A549 (cell line): ENCODE measurements at regions not wholly inside any gene's neighbourhood (a gene's known extent, or its start where the extent isn't known, plus 50 kb on each side); places are given as distances from the start of the nearest gene placed in this dataset.

Experiments used
- ATAC-seq, 2 experiments: fragments of 200-7000 bp in 1 of 2; fragments of >200 bp in 1 of 2; cut with Nextera tagmentation in 1 of 2; cut with Tn5 transposase in 1 of 2; 3 replicates each; pipeline versions ENCODE4 v1.8.0 to v1.9.1; 2018 to 2020; ENCODE audit warnings: mild to moderate bottlenecking in 1 of 2, moderate library complexity in 1 of 2
- CTCF ChIA-PET: fragments of 300-600 bp; sonication (Branson Sonifier 250); formaldehyde crosslinking; extraction: SDS; loops from one replicate; lab custom pipeline; 2021; ENCODE audit warnings: antibody characterized with exemption, inconsistent platforms; lab: Yijun Ruan, JAX
- POLR2A ChIA-PET: fragments of 350-600 bp; formaldehyde crosslinking; extraction: SDS; loops from one replicate; lab custom pipeline; 2021; ENCODE audit warnings: antibody characterized with exemption, inconsistent platforms; lab: Yijun Ruan, JAX
- DNase-seq, 2 experiments: peaks; one replicate each; pipeline versions ENCODE4 v3.0.0 to v3.0.0-alpha.2; 2011 to 2016; ENCODE audit warnings: low read depth in 1 of 2, low spot score in 1 of 2
- FAIRE-seq: peaks from 2 replicates; lab custom pipeline; 2011; peaks lifted over from hg19 to GRCh38; lab: Jason Lieb, UNC
- H3K27ac ChIP-seq, 2 experiments: fragments of >200 bp; sonication (Bioruptor Twin); formaldehyde crosslinking; 3 replicates each; pipeline ENCODE4 v1.5.1; 2016 to 2017
- H3K4me1 ChIP-seq: fragments of >200 bp; sonication (Bioruptor Twin); formaldehyde crosslinking; 3 replicates; pipeline ENCODE4 v1.6.1; 2016
- H3K4me2 ChIP-seq: fragments of >200 bp; sonication (Bioruptor Twin); formaldehyde crosslinking; 3 replicates; pipeline ENCODE4 v1.6.1; 2016
- H3K4me3 ChIP-seq: fragments of >200 bp; sonication (Bioruptor Twin); formaldehyde crosslinking; 3 replicates; pipeline ENCODE4 v1.5.1; 2016
- H3K9me3 ChIP-seq: fragments of >200 bp; sonication (Bioruptor Twin); formaldehyde crosslinking; 3 replicates; pipeline ENCODE4 v1.6.1; 2016
- ATOH8 ChIP-seq: fragments of 250-450 bp; sonication (Bioruptor Pico); IDR thresholded peaks from 2 replicates; pipeline ENCODE4 v1.5.0; 2020; ENCODE audit warnings: low read depth, mild to moderate bottlenecking, moderate library complexity
- BCL3 ChIP-seq: fragments of >200 bp; sonication (Bioruptor Twin); formaldehyde crosslinking; IDR thresholded peaks from 3 replicates; pipeline ENCODE4 v1.6.1; 2016
- BHLHE40 ChIP-seq: IDR thresholded peaks from 2 replicates; pipeline ENCODE4 v1.6.1; 2012; ENCODE audit warnings: low read depth, low read length, inconsistent platforms
- CHD4 ChIP-seq: fragments of 200-600 bp; sonication (generic); IDR thresholded peaks from 2 replicates; pipeline ENCODE4 v1.6.1; 2016; ENCODE audit warnings: antibody characterized with exemption, mild to moderate bottlenecking, borderline replicate concordance
- EHMT2 ChIP-seq: fragments of 200-600 bp; sonication (generic); IDR thresholded peaks from 2 replicates; pipeline ENCODE4 v1.6.1; 2016; ENCODE audit warnings: antibody characterized with exemption, low read depth, mild to moderate bottlenecking, moderate library complexity
- ELK1 ChIP-seq: fragments of 150-350 bp; IDR thresholded peaks from 2 replicates; pipeline ENCODE4 v1.6.1; 2014; ENCODE audit warnings: low read depth, mild to moderate bottlenecking, low read length
- EP300 ChIP-seq, 2 experiments: fragments of >200 bp; sonication (Bioruptor Twin); formaldehyde crosslinking; IDR thresholded peaks; 2 replicates in 1 of 2; 3 replicates in 1 of 2; pipeline ENCODE4 v1.6.1; 2016 to 2017
- ESRRA ChIP-seq: fragments of 150-350 bp; IDR thresholded peaks from 2 replicates; pipeline ENCODE4 v1.6.1; 2014; ENCODE audit warnings: mild to moderate bottlenecking, low read length, borderline replicate concordance
- HES2 ChIP-seq: fragments of >200 bp; sonication (Bioruptor Twin); formaldehyde crosslinking; IDR thresholded peaks from 2 replicates; pipeline ENCODE4 v1.6.1; 2016
- HOXA7 ChIP-seq: fragments of 250-450 bp; sonication (Bioruptor Pico); IDR thresholded peaks from 2 replicates; pipeline ENCODE4 v1.5.0; 2020; ENCODE audit warnings: mild to moderate bottlenecking, moderate library complexity
- KDM5A ChIP-seq: fragments of 200-600 bp; sonication (generic); IDR thresholded peaks from 2 replicates; pipeline ENCODE4 v1.6.1; 2016; ENCODE audit warnings: antibody characterized with exemption, mild to moderate bottlenecking
- MAFK ChIP-seq: fragments of 450-650 bp; IDR thresholded peaks from 2 replicates; pipeline ENCODE4 v1.6.1; 2014; ENCODE audit not compliant: partially characterized antibody
- MAZ ChIP-seq: fragments of 150-350 bp; IDR thresholded peaks from 2 replicates; pipeline ENCODE4 v1.6.1; 2014; ENCODE audit warnings: antibody characterized with exemption, low read depth, low read length, borderline replicate concordance
- NPAS2 ChIP-seq: fragments of 250-450 bp; sonication (Bioruptor Pico); IDR thresholded peaks from 2 replicates; pipeline ENCODE4 v1.8.0; 2022; ENCODE audit warnings: mild to moderate bottlenecking, moderate library complexity, borderline replicate concordance
- POLR2A ChIP-seq: IDR thresholded peaks from 2 replicates; pipeline ENCODE4 v1.6.1; 2012; ENCODE audit warnings: mild to moderate bottlenecking, low read length
- TP53 ChIP-seq: fragments of 250-450 bp; sonication (Bioruptor Pico); IDR thresholded peaks from 2 replicates; pipeline ENCODE4 v1.5.0; 2021; ENCODE audit warnings: mild to moderate bottlenecking, moderate library complexity
- WGBS: methylation state at CpG from one replicate; pipeline ENCODE4 v1.1.6; 2017; ENCODE audit errors: missing lambda C conversion rate; 5-methylcytosine and 5-hydroxymethylcytosine counted together
- TF ChIP-seq, protein P1 (sequence below): IDR thresholded peaks from 2 replicates; pipeline ENCODE4 v1.6.1; 2012
- TF ChIP-seq, protein P2 (sequence below): fragments of 200-600 bp; sonication (generic); IDR thresholded peaks from 2 replicates; pipeline ENCODE4 v1.6.1; 2016; ENCODE audit warnings: antibody characterized with exemption, mild to moderate bottlenecking, moderate library complexity

GRCh38 chr5:5688925-5689310 lies 266.4 kb downstream of the ICE1 start:
- Histone ChIP-seq H3K4me3 (no peak overlapping the region), H3K27ac (no peak overlapping the region), H3K9me3 (no peaks in the 10 kb centered on the region), H3K4me2 (no peak overlapping the region), H3K4me1 (no peaks in the 10 kb centered on the region)
- FAIRE-seq (no peak), DNase-seq (no peak), ATAC-seq (no peak)
- no peak for TF ChIP-seq HOXA7 (CRISPR knock-in tag)
- TF ChIP-seq, protein P1, sequence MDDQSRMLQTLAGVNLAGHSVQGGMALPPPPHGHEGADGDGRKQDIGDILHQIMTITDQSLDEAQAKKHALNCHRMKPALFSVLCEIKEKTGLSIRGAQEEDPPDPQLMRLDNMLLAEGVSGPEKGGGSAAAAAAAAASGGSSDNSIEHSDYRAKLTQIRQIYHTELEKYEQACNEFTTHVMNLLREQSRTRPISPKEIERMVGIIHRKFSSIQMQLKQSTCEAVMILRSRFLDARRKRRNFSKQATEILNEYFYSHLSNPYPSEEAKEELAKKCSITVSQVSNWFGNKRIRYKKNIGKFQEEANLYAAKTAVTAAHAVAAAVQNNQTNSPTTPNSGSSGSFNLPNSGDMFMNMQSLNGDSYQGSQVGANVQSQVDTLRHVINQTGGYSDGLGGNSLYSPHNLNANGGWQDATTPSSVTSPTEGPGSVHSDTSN, result no peak
- TF ChIP-seq CHD4, result no peak
- no peak for TF ChIP-seq MAFK
- no peak for TF ChIP-seq KDM5A
- TF ChIP-seq TP53 (CRISPR knock-in tag), result no peak
- TF ChIP-seq NPAS2 (CRISPR knock-in tag), result no peak
- no peak for TF ChIP-seq EHMT2
- TF ChIP-seq ELK1, result no peak
- no peak for TF ChIP-seq BHLHE40
- ChIA-PET POLR2A (no interaction called here), CTCF (interaction anchor here (1.0 kb wide), 1 partner anchor 11 kb away, joined by 5 read pairs; no protein-coding TSS in a partner anchor)
- WGBS, result 0% methylated on average over 2 of the region's 2 CpGs

DNA sequence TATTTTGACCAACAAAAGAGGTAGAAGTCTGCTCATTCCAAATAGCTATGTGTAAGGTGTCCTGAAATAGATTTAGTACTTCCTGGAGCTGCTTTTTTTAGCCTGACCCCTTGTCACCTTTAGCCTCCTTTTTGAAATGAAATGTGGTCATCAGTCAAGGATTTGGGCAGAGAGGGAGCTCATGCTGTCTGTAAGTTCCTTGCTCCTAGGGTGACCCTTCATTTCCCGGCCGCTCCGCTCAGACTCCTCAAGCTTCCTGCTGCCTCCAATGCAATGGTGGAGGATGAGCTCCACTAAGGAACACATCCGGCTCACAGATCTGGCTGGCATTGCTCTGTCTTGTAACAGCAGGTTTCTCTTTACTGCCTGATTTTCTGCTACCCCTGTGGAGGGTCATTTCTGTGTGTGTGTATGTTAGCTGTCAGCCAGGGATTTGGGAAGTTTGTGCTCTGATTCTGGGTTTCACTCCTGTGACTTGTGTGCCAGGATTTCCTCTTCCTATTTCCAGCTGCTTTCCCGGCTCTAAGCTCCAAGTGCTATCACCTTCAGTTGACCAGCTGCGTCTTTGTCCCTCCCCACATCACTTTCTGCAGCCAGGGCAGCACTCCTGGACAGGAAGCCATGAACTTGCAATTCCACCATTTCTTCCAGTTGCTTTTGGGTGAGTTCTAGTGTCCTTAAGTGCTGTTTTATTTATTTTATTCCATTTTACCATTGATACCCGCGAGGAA lies 265.9 kb downstream of the ICE1 start:
- no peaks in the 10 kb centered on the region for H3K9me3 ChIP-seq
- FAIRE-seq, result no peak
- CTCF ChIA-PET, result no interaction called here
- no peak overlapping the region for H3K4me3 ChIP-seq
- POLR2A ChIA-PET, result no interaction called here
- no peak for ATAC-seq
- H3K27ac ChIP-seq, result no peak overlapping the region
- TF ChIP-seq EP300 (IDR thresholded peaks at IDR 0.05) (no peak), HES2 (no peak), ELK1 (no peak)
- TF ChIP-seq, all 56 proteins: peak for 0
- Histone ChIP-seq H3K4me1 (no peaks in the 10 kb centered on the region), H3K4me2 (no peak overlapping the region)
- WGBS, result 29% methylated on average over 8 of the region's 8 CpGs
- DNase-seq, result no peak

DNA sequence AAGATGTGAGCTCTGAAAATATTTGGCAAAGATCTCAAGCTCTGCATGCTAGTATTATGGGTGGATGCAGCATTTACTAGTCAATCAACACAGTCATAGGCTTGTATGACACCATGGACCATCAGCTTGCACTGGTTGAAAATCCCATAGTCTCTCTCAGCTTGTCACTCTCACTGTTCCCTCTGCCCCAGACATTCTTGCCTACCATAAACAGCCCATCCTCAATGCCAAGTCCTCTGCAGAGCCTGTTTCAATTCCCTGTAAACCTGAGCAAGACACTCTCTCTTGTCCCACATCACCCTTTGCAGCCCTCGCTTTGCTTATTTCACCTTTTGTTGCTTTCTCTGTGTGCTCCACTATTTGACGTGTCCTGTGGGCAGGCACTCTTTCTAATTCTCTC lies 264.6 kb downstream of the ICE1 start:
- no peaks in the 10 kb centered on the region for H3K4me1 ChIP-seq
- no peak overlapping the region for H3K4me2 ChIP-seq
- ATAC-seq, result no peak
- H3K4me3 ChIP-seq, result no peak overlapping the region
- DNase-seq, result no peak
- H3K27ac ChIP-seq, result no peak overlapping the region
- CTCF ChIA-PET, result interaction anchor here (1.0 kb wide), 1 partner anchor 9 kb away, joined by 3 read pairs; no protein-coding TSS in a partner anchor
- WGBS, result 6% methylated on average over 2 of the region's 2 CpGs
- TF ChIP-seq BCL3, result no peak
- TF ChIP-seq ESRRA, result no peak
- TF ChIP-seq POLR2A, result no peak
- TF ChIP-seq, protein P2, sequence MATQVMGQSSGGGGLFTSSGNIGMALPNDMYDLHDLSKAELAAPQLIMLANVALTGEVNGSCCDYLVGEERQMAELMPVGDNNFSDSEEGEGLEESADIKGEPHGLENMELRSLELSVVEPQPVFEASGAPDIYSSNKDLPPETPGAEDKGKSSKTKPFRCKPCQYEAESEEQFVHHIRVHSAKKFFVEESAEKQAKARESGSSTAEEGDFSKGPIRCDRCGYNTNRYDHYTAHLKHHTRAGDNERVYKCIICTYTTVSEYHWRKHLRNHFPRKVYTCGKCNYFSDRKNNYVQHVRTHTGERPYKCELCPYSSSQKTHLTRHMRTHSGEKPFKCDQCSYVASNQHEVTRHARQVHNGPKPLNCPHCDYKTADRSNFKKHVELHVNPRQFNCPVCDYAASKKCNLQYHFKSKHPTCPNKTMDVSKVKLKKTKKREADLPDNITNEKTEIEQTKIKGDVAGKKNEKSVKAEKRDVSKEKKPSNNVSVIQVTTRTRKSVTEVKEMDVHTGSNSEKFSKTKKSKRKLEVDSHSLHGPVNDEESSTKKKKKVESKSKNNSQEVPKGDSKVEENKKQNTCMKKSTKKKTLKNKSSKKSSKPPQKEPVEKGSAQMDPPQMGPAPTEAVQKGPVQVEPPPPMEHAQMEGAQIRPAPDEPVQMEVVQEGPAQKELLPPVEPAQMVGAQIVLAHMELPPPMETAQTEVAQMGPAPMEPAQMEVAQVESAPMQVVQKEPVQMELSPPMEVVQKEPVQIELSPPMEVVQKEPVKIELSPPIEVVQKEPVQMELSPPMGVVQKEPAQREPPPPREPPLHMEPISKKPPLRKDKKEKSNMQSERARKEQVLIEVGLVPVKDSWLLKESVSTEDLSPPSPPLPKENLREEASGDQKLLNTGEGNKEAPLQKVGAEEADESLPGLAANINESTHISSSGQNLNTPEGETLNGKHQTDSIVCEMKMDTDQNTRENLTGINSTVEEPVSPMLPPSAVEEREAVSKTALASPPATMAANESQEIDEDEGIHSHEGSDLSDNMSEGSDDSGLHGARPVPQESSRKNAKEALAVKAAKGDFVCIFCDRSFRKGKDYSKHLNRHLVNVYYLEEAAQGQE, result no peak
- TF ChIP-seq MAZ, result no peak
- TF ChIP-seq ATOH8, result no peak
- no peak for TF ChIP-seq NPAS2 (CRISPR knock-in tag)
- POLR2A ChIA-PET, result no interaction called here
- no peaks in the 10 kb centered on the region for H3K9me3 ChIP-seq
- no peak for FAIRE-seq
